Inferior parietal cortex (tissue), 1 donor: ENCODE measurements at regions not wholly inside any gene's neighbourhood (a gene's known extent, or its start where the extent isn't known, plus 50 kb on each side); places are given as distances from the start of the nearest gene placed in this dataset.
"Not testable (repeated sequence)": the region's sequence is repeated elsewhere in the genome, so short reads cannot be mapped to it uniquely, and the experiment has no call there.

Source experiments
- DNase-seq: peaks from one replicate; pipeline ENCODE4 v3.0.0-alpha.2; 2016; ENCODE audit errors: extremely low spot score

- DNase-seq: no peak
Observed at GRCh38 chr13:64553411-64554129, 2676.6 kb downstream of the PCDH9 start.

GRCh38 chr13:64551755-64552154 lies 2678.4 kb downstream of the PCDH9 start:
- no peak for DNase-seq

- DNase-seq: no peak
Observed at GRCh38 chr13:64546371-64546770, 2683.8 kb downstream of the PCDH9 start.

GRCh38 chr13:64540976-64541375 lies 2689.2 kb downstream of the PCDH9 start:
- DNase-seq: no peak

- DNase-seq: no peak
Observed at GRCh38 chr13:64540468-64540867, 2689.7 kb downstream of the PCDH9 start.

DNA sequence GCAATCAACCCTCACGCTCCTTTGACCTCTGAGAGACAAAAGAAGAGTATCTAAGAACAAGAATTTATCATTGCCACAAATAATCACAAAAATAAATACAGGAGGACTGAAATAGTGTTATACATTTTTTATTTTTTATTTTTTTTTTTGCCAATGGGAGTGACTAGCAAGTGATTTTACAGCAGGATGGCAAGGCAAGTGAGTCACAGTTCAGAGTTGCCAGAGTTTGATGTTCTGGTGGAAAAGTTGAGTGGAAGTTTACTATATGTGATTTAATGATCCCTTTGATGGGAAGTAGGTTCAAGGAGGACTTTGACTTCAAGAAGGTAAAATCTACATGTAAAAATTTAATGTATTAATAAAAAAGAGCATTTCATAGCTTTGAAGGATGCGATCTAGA lies 2691.4 kb downstream of the PCDH9 start:
- no peak for DNase-seq

DNA sequence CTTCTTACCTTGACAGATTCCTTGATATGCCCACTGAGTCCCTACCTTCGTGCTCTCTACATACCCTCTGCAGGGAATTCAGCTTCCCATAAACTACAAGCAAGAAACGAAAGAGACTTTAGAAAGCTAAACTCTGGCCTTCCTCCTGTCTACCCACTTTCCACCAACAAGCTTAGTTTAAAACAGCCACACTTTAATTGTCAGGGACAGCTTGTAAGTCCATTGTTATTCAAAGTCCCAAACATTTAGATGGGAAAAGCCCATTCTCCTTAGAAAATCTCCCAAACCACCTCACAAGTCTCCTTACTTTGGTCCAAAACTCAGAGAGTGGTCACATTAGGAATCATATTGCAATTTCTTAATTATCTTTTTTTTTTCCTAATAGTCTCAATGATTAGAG lies 2695.8 kb downstream of the PCDH9 start:
- DNase-seq: no peak

DNA sequence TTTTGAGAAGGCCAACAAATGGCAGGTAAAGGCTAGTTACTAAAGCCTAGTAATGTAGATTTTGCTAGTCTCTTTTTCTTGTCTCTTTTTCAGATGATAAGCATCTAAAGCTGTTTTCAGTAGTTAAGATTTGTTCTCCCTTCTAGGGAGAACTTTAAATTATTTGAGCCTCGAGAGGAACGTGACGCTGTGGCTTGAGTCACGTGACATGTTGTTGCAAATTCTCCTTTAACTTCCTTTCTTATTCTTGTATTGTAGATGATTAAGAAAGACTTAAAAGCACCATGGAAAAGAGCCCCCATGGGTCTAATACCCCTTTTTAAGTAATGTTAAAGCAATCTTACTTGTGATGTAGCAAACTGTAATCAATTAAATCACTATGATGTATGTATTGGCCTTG lies 2698.7 kb downstream of the PCDH9 start:
- no peak for DNase-seq

GRCh38 chr13:64529874-64530485 lies 2700.2 kb downstream of the PCDH9 start:
- peak; percentile 4 for DNase-seq

- no peak for DNase-seq
Observed at GRCh38 chr13:64528838-64529237, 2701.3 kb downstream of the PCDH9 start.

GRCh38 chr13:64527561-64527960 lies 2702.6 kb downstream of the PCDH9 start:
- DNase-seq: no peak

DNA sequence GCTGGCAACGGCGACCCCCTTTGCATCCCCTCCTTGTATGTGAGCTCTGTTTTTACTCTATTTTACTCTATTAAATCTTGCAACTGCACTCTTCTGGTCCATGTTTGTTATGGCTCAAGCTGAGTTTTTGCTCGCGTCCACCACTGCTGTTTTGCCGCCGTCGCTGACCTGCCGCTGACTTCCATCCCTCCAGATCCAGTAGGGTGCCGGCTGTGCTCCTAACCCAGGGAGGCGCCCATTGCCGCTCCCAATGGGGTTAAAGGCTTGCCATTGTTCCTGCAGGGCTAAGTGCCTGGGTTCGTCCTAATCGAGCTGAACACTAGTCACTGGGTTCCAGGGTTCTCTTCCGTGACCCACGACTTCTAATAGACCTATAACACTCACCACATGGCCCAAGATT lies 2704.4 kb downstream of the PCDH9 start:
- no peak for DNase-seq

- DNase-seq: no peak
Observed at GRCh38 chr13:64510747-64511146, 2719.4 kb downstream of the PCDH9 start.

DNA sequence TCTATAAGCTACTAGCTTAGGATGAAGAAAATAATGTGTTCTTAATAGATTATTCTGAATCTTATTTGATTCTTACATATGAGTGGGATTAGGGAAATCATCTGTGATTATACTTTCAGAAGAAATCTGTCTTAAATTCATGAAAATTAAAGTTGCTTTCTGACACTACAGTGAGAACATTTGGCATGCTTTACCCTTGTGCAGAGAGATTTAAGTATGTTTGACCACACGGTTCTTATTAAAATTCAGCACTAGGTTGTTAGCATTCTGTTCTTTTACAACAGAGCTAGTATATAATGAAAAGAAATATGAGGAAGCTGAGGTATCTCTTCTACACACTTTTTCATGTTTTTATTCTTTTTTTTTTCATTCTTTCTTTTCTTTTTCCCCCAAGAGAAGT lies 2723.9 kb downstream of the PCDH9 start:
- no peak for DNase-seq

DNA sequence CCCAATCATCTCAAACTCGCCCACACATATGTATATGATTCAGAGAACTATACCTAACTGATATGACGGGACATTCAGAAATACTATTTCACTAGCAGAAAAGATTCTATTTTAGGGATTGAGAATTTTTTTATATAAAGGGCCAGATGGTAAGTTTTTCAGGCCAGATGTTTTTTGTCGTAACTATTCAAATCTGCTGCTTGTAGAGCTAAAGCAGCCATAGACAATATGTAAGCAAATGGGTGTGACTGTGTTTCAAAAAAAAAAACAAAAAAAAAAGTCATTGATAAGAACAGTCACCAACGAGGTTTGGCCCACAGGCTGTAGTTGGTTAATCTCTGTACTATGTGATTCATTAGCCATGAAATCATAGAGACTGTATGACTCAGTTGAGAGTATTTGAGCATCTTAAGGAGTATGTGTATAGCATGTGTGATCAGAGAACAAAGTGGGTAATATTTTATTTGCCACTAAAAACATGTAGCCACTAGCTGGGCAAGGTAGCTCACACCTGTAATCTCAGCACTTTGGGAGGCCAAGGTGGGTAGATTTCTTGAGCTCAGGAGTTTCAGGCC lies 2724.7 kb downstream of the PCDH9 start:
- DNase-seq: peak; percentile 16

GRCh38 chr13:64488731-64489130 lies 2741.4 kb downstream of the PCDH9 start:
- no peak for DNase-seq

DNA sequence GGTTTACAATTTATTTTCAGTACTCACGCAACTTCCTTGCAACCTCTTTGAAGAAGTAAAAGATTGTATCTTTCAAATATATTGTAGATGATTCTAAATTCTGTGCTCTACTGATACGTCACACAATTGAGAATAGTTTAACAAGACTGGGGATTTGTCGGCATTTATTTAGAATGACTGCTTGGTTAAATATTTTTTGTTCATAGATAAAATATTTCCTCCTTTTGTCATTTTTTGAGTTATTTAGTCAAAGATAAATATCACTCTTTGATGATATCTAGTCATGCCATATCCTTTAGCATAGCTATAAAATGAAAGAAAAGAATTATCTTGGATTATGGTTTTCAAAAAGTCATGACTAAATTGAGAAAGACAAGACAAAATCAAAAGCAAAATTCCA lies 2747.8 kb downstream of the PCDH9 start:
- DNase-seq: no peak

GRCh38 chr13:64480672-64481071 lies 2749.5 kb downstream of the PCDH9 start:
- DNase-seq: no peak

GRCh38 chr13:64480211-64480610 lies 2749.9 kb downstream of the PCDH9 start:
- DNase-seq: no peak

- no peak for DNase-seq
Observed at GRCh38 chr13:64477146-64477545, 2753.0 kb downstream of the PCDH9 start.

DNA sequence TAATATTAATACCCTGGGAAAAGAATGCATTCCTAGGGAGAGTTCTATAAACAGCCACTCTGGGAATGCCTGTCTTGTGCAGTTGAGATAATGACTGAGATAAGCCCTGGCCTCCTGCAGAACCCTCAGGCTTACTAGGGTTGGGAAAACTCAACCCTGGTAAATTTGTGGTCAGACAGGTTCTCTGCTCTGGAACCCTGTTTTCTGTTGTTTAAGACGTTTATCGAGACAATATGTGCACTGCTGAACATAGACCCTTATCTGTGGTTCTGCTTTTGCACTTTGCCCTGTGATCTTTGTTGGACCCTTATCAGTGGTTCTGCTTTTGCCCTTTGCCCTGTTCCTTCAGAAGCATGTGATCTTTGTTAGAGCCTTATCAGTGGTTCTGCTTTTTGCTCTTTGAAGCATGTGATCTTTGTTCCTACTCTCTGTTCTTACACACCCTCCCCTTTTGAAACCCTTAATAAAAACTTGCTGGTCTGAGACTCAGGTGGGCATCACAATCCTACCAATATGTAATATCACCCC lies 2754.0 kb downstream of the PCDH9 start:
- DNase-seq: not testable (repeated sequence)

DNA sequence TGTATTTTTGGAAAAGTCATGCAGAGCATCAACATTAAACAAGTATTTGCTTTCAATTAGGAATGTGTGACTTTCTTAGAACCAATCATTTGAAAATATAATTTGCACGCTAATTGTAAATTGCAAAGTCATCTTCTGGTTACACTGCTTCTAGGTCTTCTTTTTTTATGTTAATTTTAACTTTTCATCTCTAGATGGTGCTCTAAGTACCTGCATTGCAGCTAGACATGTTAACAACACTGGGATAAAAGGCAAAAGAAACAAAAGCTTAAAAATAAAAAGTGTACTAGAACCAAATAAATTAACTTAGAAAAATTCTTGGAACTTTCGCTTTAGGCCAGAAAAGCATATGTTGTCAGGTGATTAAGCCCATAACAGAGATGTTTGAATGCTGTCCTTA lies 2758.2 kb downstream of the PCDH9 start:
- peak; percentile 24 for DNase-seq

DNA sequence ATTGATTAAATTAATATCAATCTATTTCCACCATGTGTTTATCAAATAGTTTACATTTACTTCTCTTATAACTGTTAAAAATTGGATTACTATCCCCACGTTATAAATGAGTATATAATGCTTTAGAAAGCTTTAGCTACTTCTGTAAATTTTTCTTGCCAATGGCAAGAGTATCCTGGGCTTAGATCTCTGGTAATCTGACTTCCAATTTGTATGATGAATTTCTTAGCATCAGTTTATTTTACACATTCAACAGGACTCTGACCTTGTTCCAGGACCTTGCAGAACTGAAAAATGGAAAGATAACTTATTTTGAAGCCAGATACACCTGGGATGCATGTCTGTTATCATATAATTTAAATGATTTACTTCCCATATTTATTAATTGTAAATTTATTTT lies 2759.4 kb downstream of the PCDH9 start:
- DNase-seq: no peak
